ENCODE measurements at regions not wholly inside any gene's neighbourhood (a gene's known extent, or its start where the extent isn't known, plus 50 kb on each side); places are given as distances from the start of the nearest gene placed in this dataset.
"Not testable (repeated sequence)": the region's sequence is repeated elsewhere in the genome, so short reads cannot be mapped to it uniquely, and the experiment has no call there.

DNA sequence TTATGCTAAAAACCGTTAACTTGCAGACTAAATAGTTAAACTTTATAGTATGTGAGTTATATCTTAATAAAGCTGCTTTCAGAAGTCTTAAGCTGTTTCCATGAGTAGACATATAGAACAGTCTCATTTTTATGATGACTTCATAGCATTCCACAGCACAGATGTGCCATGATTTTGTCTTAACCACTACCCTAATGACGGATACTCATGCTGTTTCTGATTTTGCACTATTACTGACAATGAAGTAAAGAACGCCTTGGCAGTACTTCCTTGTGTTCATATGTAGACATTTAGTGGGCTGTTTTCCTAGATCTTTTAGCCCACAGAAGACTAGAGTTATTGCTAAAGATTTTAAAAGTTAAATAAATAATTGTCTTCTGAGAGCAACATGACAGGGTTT is 175.6 kb upstream of the RAB6C start:
- TF ChIP-seq, protein P1, sequence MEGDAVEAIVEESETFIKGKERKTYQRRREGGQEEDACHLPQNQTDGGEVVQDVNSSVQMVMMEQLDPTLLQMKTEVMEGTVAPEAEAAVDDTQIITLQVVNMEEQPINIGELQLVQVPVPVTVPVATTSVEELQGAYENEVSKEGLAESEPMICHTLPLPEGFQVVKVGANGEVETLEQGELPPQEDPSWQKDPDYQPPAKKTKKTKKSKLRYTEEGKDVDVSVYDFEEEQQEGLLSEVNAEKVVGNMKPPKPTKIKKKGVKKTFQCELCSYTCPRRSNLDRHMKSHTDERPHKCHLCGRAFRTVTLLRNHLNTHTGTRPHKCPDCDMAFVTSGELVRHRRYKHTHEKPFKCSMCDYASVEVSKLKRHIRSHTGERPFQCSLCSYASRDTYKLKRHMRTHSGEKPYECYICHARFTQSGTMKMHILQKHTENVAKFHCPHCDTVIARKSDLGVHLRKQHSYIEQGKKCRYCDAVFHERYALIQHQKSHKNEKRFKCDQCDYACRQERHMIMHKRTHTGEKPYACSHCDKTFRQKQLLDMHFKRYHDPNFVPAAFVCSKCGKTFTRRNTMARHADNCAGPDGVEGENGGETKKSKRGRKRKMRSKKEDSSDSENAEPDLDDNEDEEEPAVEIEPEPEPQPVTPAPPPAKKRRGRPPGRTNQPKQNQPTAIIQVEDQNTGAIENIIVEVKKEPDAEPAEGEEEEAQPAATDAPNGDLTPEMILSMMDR (IDR thresholded peaks at IDR 0.05; ENCODE audit: control insufficient read depth, insufficient read depth, low read depth, low read length, missing control alignments), result no peak
- no peak overlapping the region for H3K4me3 ChIP-seq (ENCODE audit: control insufficient read depth, low read depth, low read length)
- DNase-seq (ENCODE audit: low read depth), result no peak

DNA sequence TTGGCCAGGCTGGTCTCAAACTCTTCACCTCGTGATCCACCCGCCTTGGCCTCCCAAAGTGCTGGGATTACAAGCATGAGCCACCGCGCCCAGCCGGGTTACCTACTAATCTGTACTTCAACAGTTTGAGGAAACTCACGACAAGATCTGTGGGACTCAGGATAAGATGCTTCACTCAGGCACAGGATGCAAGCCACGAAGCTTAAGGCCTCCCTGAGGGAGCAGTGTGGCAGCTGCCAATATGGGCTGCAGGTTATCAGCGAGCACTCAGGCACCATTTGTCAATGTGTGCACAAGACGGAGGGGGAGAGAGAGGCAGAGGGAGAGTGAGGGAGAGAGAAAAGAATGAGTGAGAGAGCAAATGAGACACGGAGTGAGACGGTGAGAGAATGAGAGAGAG is 173.6 kb upstream of the RAB6C start:
- DNase-seq (ENCODE audit: low read depth), result no peak
- H3K4me3 ChIP-seq (ENCODE audit: control insufficient read depth, low read depth, low read length), result no peak overlapping the region
- TF ChIP-seq, protein P1 (IDR thresholded peaks at IDR 0.05; ENCODE audit: control insufficient read depth, insufficient read depth, low read depth, low read length, missing control alignments), result no peak

DNA sequence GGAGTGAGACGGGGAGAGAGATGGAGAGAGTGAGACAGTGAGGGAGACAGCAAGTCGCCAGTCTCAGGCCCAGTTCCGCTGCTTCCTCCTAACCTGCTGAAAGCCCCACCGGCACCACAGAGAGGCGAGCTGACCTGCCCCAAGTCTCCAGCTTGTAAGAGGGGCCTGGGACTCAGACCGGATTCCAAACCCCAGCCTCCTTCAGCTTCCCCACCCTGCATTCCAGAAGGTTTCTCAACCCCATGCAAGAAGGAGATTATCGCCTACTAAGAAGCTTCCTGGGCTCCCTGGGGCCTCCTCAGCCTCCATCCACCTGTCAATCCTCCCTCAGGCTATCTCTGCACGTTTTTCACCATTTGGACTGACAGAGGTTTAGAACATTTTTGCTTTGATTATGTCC is 173.1 kb upstream of the RAB6C start:
- no peak overlapping the region for H3K4me3 ChIP-seq (ENCODE audit: control insufficient read depth, low read depth, low read length)
- TF ChIP-seq, protein P1 (IDR thresholded peaks at IDR 0.05; ENCODE audit: control insufficient read depth, insufficient read depth, low read depth, low read length, missing control alignments), result no peak
- DNase-seq (ENCODE audit: low read depth), result no peak

DNA sequence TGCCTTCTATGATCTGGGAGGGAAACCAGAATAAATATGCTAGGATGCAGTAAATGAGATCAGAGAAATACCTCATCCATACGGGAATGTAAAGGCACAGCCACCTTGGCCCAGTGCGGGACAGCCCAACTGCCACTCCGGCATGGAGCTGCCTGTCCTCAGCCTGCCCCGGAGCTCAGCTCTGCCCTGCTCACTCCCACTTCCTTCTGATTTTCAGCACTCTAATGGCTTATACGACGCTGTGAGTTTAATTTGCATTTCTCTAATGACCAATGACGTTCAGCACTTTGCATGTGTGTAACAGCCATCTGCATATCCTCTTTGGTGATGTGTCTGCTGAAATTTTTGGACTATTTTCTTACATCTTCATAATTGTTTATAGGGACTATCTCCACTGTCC is 172.5 kb upstream of the RAB6C start:
- no peak overlapping the region for H3K4me3 ChIP-seq (ENCODE audit: control insufficient read depth, low read depth, low read length)
- no peak for DNase-seq (ENCODE audit: low read depth)
- TF ChIP-seq, protein P1 (IDR thresholded peaks at IDR 0.05; ENCODE audit: control insufficient read depth, insufficient read depth, low read depth, low read length, missing control alignments), result no peak

DNA sequence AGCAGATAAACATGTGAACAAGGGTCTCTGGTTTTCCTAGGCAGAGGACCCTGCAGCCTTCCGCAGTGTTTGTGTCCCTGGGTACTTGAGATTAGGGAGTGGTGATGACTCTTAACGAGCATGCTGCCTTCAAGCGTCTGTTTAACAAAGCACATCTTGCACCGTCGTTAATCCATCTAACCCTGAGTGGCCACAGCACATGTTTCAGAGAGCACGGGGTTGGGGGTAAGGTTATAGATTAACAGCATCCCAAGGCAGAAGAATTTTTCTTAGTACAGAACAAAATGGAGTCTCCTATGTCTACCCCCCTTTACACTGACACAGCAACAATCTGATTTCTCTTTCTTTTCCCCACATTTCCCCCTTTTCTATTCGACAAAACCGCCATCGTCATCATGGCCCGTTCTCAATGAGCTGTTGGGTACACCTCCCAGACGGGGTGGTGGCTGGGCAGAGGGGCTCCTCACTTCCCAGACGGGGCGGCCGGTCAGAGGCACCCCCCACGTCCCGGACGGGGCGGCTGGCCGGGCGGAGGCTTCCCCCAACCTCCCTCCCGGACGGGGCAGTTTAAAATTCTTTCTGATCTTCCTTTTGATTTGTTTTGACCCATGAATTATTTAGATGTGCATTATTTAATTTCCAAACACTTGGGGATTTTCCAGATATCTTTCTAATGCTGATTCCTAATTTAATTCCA is 171.7 kb upstream of the RAB6C start:
- not testable (repeated sequence) for H3K4me3 ChIP-seq (ENCODE audit: control insufficient read depth, low read depth, low read length); DNase-seq (ENCODE audit: low read depth)

DNA sequence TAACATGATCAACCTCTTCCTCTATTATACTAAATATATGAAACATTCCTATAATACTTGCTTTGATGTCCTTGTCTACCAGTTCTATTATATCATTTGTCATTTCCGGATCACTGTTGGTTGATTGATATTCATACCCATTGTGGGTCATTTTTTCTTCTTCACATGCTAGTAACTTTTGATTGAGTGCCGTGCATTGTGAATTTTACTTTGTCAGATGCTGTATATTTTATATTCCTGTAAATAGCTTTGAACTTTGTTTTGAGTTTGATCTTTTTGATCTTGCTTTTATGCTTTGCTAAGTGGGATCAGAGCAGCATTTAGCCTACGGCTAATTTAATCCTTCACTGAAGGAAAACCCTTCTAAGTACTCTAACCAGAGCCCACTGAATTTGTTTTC is 168.9 kb upstream of the RAB6C start:
- TF ChIP-seq, protein P1 (IDR thresholded peaks at IDR 0.05; ENCODE audit: control insufficient read depth, insufficient read depth, low read depth, low read length, missing control alignments), result no peak
- no peak for DNase-seq (ENCODE audit: low read depth)
- no peak overlapping the region for H3K4me3 ChIP-seq (ENCODE audit: control insufficient read depth, low read depth, low read length)

DNA sequence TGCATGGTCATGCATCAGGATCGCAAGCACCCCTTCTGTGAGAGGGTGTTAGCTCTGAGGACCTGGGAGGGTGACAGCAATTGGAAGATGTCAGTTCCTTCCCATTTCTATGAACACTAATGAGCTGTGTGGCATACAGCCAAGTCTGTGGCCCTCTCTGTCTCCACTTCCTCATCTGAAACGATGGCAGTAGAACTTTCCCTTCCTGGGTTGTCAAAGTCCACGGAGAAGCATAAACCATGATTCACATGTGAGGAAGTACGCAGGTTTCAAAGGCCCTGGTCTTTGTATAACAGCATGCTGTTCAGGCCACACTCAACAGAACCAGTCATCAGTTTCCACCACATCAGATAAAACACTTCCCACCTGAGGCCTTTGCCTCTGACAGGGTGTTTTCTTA is 167.4 kb upstream of the RAB6C start:
- TF ChIP-seq, protein P1 (IDR thresholded peaks at IDR 0.05; ENCODE audit: control insufficient read depth, insufficient read depth, low read depth, low read length, missing control alignments), result no peak
- DNase-seq (ENCODE audit: low read depth), result no peak
- H3K4me3 ChIP-seq (ENCODE audit: control insufficient read depth, low read depth, low read length), result no peak overlapping the region
